Prostate gland (tissue), 2 donors: ENCODE measurements at regions not wholly inside any gene's neighbourhood (a gene's known extent, or its start where the extent isn't known, plus 50 kb on each side); places are given as distances from the start of the nearest gene placed in this dataset.

Experiments used
- DNase-seq: peaks from one replicate; pipeline ENCODE4 v3.0.0-alpha.2; 2019; ENCODE audit warnings: low spot score
- H3K27ac ChIP-seq, 2 donors: fragments of 200-600 bp; sonication (generic); 2 replicates each; pipeline ENCODE4 v1.5.1; 2017 to 2019
- H3K27me3 ChIP-seq: fragments of 200-600 bp; sonication (generic); replicated peaks from 2 replicates; pipeline ENCODE4 v1.5.1; 2019; ENCODE audit not compliant: insufficient read depth
- H3K36me3 ChIP-seq, 2 donors: fragments of 200-600 bp; sonication (generic); 1 replicate in 1 of 2; 2 replicates in 1 of 2; pipeline versions ENCODE4 v1.5.1 to v1.8.1; 2017 to 2019
- H3K4me1 ChIP-seq: fragments of 200-600 bp; sonication (generic); replicated peaks from 2 replicates; pipeline ENCODE4 v1.5.1; 2019
- H3K4me3 ChIP-seq, 2 donors: fragments of 200-600 bp; sonication (generic); 2 replicates each; pipeline ENCODE4 v1.5.1; 2017 to 2019
- H3K9me3 ChIP-seq: fragments of 200-600 bp; sonication (generic); 2 replicates; pipeline ENCODE4 v1.5.1; 2017
- CTCF ChIP-seq, 4 experiments: fragments of 200-600 bp in 2 of 4; fragments of 450-650 bp in 2 of 4; sonication (generic) in 2 of 4; IDR thresholded peaks; 1 replicate in 3 of 4; 2 replicates in 1 of 4; pipeline ENCODE4 v1.5.1; 2016 to 2019; ENCODE audit warnings: antibody characterized with exemption in 4 of 4, mild to moderate bottlenecking in 2 of 4, moderate library complexity in 2 of 4
- POLR2A ChIP-seq: fragments of 450-650 bp; IDR thresholded peaks from one replicate; pipeline ENCODE4 v1.6.1; 2016; ENCODE audit warnings: antibody characterized with exemption, mild to moderate bottlenecking
- POLR2AphosphoS5 ChIP-seq: sonication (generic); formaldehyde crosslinking; IDR thresholded peaks from one replicate; pipeline ENCODE4 v1.6.1; 2017; ENCODE audit warnings: antibody characterized with exemption
- whole genome bisulfite sequencing: methylation state at CpG from one replicate; pipeline ENCODE4 v1.1.5; 2018; 5-methylcytosine and 5-hydroxymethylcytosine counted together
- intact Hi-C: fragments of 100-400 bp; cut with DNase I; formaldehyde crosslinking; loops from one replicate; pipeline ENCODE4 v1.14.2; 2022

DNA sequence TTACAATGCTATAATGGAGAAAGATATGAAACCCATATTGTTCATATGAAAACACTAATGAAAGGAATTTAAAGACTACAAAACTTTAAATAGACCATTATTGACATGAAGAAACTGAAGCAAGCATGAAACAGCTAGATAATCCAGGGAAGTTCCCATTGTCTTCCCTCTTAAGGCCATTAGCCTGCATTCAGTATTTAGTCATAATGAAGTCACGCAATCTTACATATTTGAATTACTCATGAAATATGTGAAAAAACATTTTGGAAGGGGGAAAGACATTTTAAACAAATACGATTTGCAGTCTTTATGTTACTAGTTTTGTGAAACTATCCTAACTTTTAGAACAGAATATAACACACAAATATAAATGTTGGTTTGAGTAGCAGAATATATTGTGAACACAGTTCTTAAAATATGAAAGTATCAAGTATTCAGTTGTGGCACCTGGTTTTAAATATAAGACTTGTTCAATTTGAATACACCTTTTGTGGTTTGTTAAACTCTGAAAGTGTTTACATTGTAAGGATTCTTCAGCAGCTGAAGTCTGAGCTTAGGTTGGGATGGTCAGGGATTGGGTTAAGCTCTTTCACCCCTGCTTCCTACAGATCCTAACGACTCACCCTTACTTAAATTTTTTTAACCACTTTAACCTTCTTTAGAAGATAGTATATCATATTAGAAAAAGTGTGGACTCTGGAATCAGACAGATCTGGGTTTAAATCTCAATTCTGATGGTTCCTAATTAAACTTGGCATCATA is 500.3 kb upstream of the TENM4 start:
- no peak for DNase-seq
- Histone ChIP-seq H3K4me1 (no peaks in the 10 kb centered on the region), H3K4me3 (no peak overlapping the region), H3K27ac (no peak overlapping the region), H3K27me3 (no peaks in the 10 kb centered on the region), H3K9me3 (no peaks in the 10 kb centered on the region), H3K36me3 (no peaks in the 10 kb centered on the region)
- intact Hi-C loops: no loop called here
- WGBS: 74% methylated on average over 3 of the region's 3 CpGs
- no peak for TF ChIP-seq POLR2A
- no peak for TF ChIP-seq CTCF (IDR thresholded peaks at IDR 0.05)
- no peak for TF ChIP-seq POLR2AphosphoS5

GRCh38 chr11:79940165-79940564 is 499.3 kb upstream of the TENM4 start:
- no peaks in the 10 kb centered on the region for H3K9me3 ChIP-seq
- no peak overlapping the region for H3K4me3 ChIP-seq
- intact Hi-C loops: no loop called here
- H3K36me3 ChIP-seq: no peaks in the 10 kb centered on the region
- TF ChIP-seq POLR2A: no peak
- TF ChIP-seq POLR2AphosphoS5: no peak
- no peak for TF ChIP-seq CTCF (IDR thresholded peaks at IDR 0.05)
- H3K27me3 ChIP-seq: no peaks in the 10 kb centered on the region
- peak; percentile 9 for DNase-seq
- H3K4me1 ChIP-seq: no peaks in the 10 kb centered on the region
- WGBS: 33% methylated on average over 6 of the region's 6 CpGs
- H3K27ac ChIP-seq: no peak overlapping the region

DNA sequence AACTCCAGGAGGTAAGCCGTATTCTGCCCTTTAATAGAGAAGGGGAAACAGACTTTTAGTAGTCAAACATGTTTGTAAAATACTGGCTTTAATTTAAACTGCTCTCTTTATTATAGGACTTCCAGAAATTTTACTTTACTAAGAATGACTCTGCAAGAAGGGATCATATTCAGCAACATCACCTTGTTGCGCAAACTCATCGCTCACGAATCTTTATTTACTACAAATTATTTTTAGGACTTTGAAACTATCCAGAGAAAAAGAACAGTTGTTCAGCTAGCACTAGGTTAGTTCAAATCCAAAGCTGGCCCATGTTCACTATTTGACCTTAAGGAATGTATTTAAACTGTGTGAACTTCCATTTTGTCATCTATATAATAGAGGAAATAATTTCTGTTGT is 498.3 kb upstream of the TENM4 start:
- no peaks in the 10 kb centered on the region for H3K9me3 ChIP-seq
- WGBS: 88% methylated on average over 4 of the region's 4 CpGs
- intact Hi-C loops: no loop called here
- no peaks in the 10 kb centered on the region for H3K27me3 ChIP-seq
- H3K4me3 ChIP-seq: no peak overlapping the region
- no peaks in the 10 kb centered on the region for H3K36me3 ChIP-seq
- H3K4me1 ChIP-seq: no peaks in the 10 kb centered on the region
- no peak overlapping the region for H3K27ac ChIP-seq
- TF ChIP-seq POLR2AphosphoS5: no peak
- TF ChIP-seq POLR2A: no peak
- no peak for TF ChIP-seq CTCF (IDR thresholded peaks at IDR 0.05)
- no peak for DNase-seq

- Histone ChIP-seq H3K36me3 (no peaks in the 10 kb centered on the region), H3K4me3 (no peak overlapping the region), H3K27ac (no peak overlapping the region), H3K27me3 (no peaks in the 10 kb centered on the region), H3K9me3 (no peaks in the 10 kb centered on the region), H3K4me1 (no peaks in the 10 kb centered on the region)
- no peak for DNase-seq
- TF ChIP-seq CTCF (IDR thresholded peaks at IDR 0.05) (no peak), POLR2A (no peak), POLR2AphosphoS5 (no peak)
- intact Hi-C loops: no loop called here
- WGBS: 93% methylated on average over 3 of the region's 3 CpGs
These were observed 497.0 kb upstream of the TENM4 start for GRCh38 chr11:79937676-79938334.

DNA sequence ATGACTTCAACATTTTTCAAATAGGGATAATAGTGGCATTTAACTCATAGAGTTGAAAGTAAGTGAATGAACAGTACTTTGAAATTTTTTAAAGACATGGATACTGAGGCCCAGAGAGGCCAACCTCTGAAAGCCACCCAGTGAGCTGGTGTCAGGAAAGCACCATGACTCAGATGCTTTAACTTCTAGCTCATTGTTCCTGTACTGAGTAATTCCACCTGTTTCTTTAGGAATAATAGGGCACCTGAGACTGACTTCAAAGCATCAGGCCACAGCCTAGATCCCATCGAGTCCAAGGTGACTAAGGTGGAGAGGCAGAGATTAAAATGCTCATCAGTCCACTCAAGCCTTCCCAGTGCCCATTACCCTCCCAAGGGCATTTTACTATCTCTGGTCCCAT is 491.8 kb upstream of the TENM4 start:
- Histone ChIP-seq H3K27ac (no peak overlapping the region), H3K4me3 (no peak overlapping the region), H3K9me3 (no peaks in the 10 kb centered on the region), H3K4me1 (no peaks in the 10 kb centered on the region), H3K36me3 (no peaks in the 10 kb centered on the region), H3K27me3 (no peaks in the 10 kb centered on the region)
- WGBS: 64% methylated on average over 1 of the region's 1 CpG
- intact Hi-C loops: no loop called here
- no peak for DNase-seq
- TF ChIP-seq POLR2AphosphoS5 (no peak), CTCF (IDR thresholded peaks at IDR 0.05) (no peak), POLR2A (no peak)
